Neural crest cell (in vitro differentiated cells): ENCODE measurements at regions not wholly inside any gene's neighbourhood (a gene's known extent, or its start where the extent isn't known, plus 50 kb on each side); places are given as distances from the start of the nearest gene placed in this dataset.

Experiments used
- DNase-seq: peaks from one replicate; pipeline ENCODE4 v3.0.0; 2021; ENCODE audit warnings: low read depth, mixed read lengths, low spot score
- H3K27ac Mint-ChIP-seq: one replicate; pipeline ENCODE4 v1.8.0; 2021; ENCODE audit warnings: mild to moderate bottlenecking, mixed read lengths; ENCODE audit not compliant: unreplicated experiment
- H3K27me3 Mint-ChIP-seq: 2 replicates; pipeline ENCODE4 v1.8.0; 2021; ENCODE audit warnings: low read depth, mild to moderate bottlenecking, mixed read lengths
- H3K36me3 Mint-ChIP-seq: 2 replicates; pipeline ENCODE4 v1.8.0; 2021; ENCODE audit warnings: low read depth, mild to moderate bottlenecking, mixed read lengths
- H3K4me1 Mint-ChIP-seq: 2 replicates; pipeline ENCODE4 v1.8.0; 2021; ENCODE audit warnings: mixed read lengths
- H3K4me3 Mint-ChIP-seq: one replicate; pipeline ENCODE4 v1.8.0; 2021; ENCODE audit warnings: mild to moderate bottlenecking, mixed read lengths
- H3K9me3 Mint-ChIP-seq: 2 replicates; pipeline ENCODE4 v1.8.0; 2021; ENCODE audit warnings: mixed read lengths
- CTCF ChIP-seq: fragments of 200-600 bp; sonication (generic); conservative IDR thresholded peaks from 2 replicates; pipeline ENCODE4 v1.5.0; 2021; ENCODE audit warnings: antibody characterized with exemption, mild to moderate bottlenecking

GRCh38 chr5:107310181-107310580 is 360.6 kb downstream of the EFNA5 start:
- no peaks in the 10 kb centered on the region for H3K36me3 Mint-ChIP-seq
- H3K4me3 Mint-ChIP-seq, result no peak overlapping the region
- H3K27ac Mint-ChIP-seq, result no peak overlapping the region
- no peak for DNase-seq
- no peak for TF ChIP-seq CTCF
- H3K9me3 Mint-ChIP-seq, result peaks cover 2% of the 10 kb centered on the region
- no peaks in the 10 kb centered on the region for H3K4me1 Mint-ChIP-seq
- H3K27me3 Mint-ChIP-seq, result no peaks in the 10 kb centered on the region

GRCh38 chr5:107306594-107306993 is 364.1 kb downstream of the EFNA5 start:
- Mint-ChIP-seq H3K27me3 (no peaks in the 10 kb centered on the region), H3K36me3 (no peaks in the 10 kb centered on the region), H3K4me3 (no peak overlapping the region), H3K27ac (no peak overlapping the region), H3K4me1 (no peaks in the 10 kb centered on the region), H3K9me3 (peaks cover 2% of the 10 kb centered on the region)
- no peak for DNase-seq
- TF ChIP-seq CTCF, result no peak

GRCh38 chr5:107306002-107306401 is 364.7 kb downstream of the EFNA5 start:
- Mint-ChIP-seq H3K4me3 (no peak overlapping the region), H3K27ac (no peak overlapping the region), H3K9me3 (peaks cover 2% of the 10 kb centered on the region), H3K4me1 (no peaks in the 10 kb centered on the region), H3K27me3 (no peaks in the 10 kb centered on the region), H3K36me3 (no peaks in the 10 kb centered on the region)
- TF ChIP-seq CTCF, result no peak
- no peak for DNase-seq

- no peak for DNase-seq
- no peak overlapping the region for H3K27ac Mint-ChIP-seq
- peaks cover 2% of the 10 kb centered on the region for H3K9me3 Mint-ChIP-seq
- H3K36me3 Mint-ChIP-seq, result no peaks in the 10 kb centered on the region
- no peaks in the 10 kb centered on the region for H3K27me3 Mint-ChIP-seq
- no peak overlapping the region for H3K4me3 Mint-ChIP-seq
- no peaks in the 10 kb centered on the region for H3K4me1 Mint-ChIP-seq
- TF ChIP-seq CTCF, result no peak
Measured at GRCh38 chr5:107304684-107305083, 366.1 kb downstream of the EFNA5 start.

GRCh38 chr5:107303171-107303968 is 367.4 kb downstream of the EFNA5 start:
- no peak for TF ChIP-seq CTCF
- Mint-ChIP-seq H3K27me3 (no peaks in the 10 kb centered on the region), H3K4me3 (no peak overlapping the region), H3K9me3 (peaks cover 2% of the 10 kb centered on the region), H3K4me1 (no peaks in the 10 kb centered on the region), H3K36me3 (no peaks in the 10 kb centered on the region), H3K27ac (no peak overlapping the region)
- no peak for DNase-seq
